AG04450 (cell line): ENCODE measurements at regions not wholly inside any gene's neighbourhood (a gene's known extent, or its start where the extent isn't known, plus 50 kb on each side); places are given as distances from the start of the nearest gene placed in this dataset. TPM values are rescaled to one million over a fixed set of nuclear protein-coding genes. Genes with fewer than 3 reads are reported as not detected.

Source experiments
- CTCF ChIA-PET: fragments of 300-600, 350-600 bp; formaldehyde crosslinking; extraction: SDS; loops from one replicate; lab custom pipeline; 2022; ENCODE audit warnings: antibody characterized with exemption, inconsistent platforms; lab: Charles Lee
- POLR2A ChIA-PET: fragments of 350-600 bp; formaldehyde crosslinking; extraction: SDS; loops from one replicate; lab custom pipeline; 2021; ENCODE audit warnings: antibody characterized with exemption, inconsistent platforms; lab: Yijun Ruan, JAX
- DNase-seq: peaks from one replicate; pipeline ENCODE4 v3.0.0-alpha.2; 2011; ENCODE audit warnings: low read depth, low spot score
- H3K27ac ChIP-seq: one replicate; pipeline ENCODE4 v1.5.1; 2012; ENCODE audit warnings: low read depth, low read length, control low read depth
- H3K27me3 ChIP-seq: one replicate; pipeline ENCODE4 v1.6.0; 2012; ENCODE audit warnings: low read length; ENCODE audit not compliant: control insufficient read depth, insufficient read depth
- H3K4me3 ChIP-seq: 2 replicates; pipeline ENCODE4 v1.5.1; 2011; ENCODE audit warnings: mild to moderate bottlenecking, low read depth, low read length, control low read depth
- H3K9me3 ChIP-seq: 2 replicates; pipeline ENCODE4 v1.5.1; 2012; ENCODE audit warnings: low read length; ENCODE audit not compliant: control insufficient read depth, insufficient read depth
- small RNA-seq: library from RNA; depleted of rRNA; stranded (forward); fragments of <200 nt; gene quantifications from one replicate; pipeline ENCODE3, GENCODE V24; 2012; ENCODE audit warnings: low read depth; ENCODE audit not compliant: insufficient read length
- TF ChIP-seq, protein P1 (sequence below): IDR thresholded peaks from 2 replicates; pipeline ENCODE4 v1.5.1; 2011; ENCODE audit warnings: low read depth, low read length, control low read depth, inconsistent platforms

DNA sequence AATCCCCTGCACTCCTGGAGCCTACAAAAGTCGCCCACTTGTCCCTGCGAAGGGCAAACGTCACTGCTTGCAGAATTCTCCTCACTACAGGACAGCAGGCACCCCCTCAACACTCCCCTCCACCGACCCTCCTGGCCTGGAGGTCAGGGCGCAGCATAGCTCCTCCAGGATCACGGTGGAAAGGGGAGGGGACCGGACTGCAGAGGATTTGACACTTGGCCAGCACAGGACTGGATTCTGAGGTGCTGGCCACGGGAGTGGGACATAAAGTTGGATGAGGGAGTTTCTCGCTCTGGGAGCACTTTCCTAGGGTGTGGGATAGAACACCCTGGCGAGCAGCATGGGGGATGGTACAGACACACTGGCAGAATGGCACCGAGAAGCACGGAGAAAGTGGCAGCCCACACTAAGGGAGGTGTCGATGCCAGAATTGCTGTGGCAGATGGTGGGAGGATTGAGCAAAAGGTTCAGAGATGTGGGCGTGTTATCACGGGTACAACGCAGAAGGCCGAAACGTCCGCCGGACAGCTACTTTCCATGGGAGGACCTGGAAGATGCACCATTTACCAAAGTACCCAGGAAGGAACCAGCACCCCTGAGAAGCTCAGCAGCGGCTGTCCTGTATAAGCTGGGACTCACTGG, 51.4 kb upstream of the DIO3 start:
- Histone ChIP-seq H3K4me3 (no peak overlapping the region), H3K27me3 (peaks cover 6% of the 10 kb centered on the region), H3K27ac (no peak overlapping the region), H3K9me3 (peaks cover 5% of the 10 kb centered on the region; the same call in 1 of the 2 replicates)
- POLR2A ChIA-PET = no interaction called here
- DNase-seq = no peak
- TF ChIP-seq, protein P1, sequence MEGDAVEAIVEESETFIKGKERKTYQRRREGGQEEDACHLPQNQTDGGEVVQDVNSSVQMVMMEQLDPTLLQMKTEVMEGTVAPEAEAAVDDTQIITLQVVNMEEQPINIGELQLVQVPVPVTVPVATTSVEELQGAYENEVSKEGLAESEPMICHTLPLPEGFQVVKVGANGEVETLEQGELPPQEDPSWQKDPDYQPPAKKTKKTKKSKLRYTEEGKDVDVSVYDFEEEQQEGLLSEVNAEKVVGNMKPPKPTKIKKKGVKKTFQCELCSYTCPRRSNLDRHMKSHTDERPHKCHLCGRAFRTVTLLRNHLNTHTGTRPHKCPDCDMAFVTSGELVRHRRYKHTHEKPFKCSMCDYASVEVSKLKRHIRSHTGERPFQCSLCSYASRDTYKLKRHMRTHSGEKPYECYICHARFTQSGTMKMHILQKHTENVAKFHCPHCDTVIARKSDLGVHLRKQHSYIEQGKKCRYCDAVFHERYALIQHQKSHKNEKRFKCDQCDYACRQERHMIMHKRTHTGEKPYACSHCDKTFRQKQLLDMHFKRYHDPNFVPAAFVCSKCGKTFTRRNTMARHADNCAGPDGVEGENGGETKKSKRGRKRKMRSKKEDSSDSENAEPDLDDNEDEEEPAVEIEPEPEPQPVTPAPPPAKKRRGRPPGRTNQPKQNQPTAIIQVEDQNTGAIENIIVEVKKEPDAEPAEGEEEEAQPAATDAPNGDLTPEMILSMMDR = no peak
- CTCF ChIA-PET = no interaction called here

DNA sequence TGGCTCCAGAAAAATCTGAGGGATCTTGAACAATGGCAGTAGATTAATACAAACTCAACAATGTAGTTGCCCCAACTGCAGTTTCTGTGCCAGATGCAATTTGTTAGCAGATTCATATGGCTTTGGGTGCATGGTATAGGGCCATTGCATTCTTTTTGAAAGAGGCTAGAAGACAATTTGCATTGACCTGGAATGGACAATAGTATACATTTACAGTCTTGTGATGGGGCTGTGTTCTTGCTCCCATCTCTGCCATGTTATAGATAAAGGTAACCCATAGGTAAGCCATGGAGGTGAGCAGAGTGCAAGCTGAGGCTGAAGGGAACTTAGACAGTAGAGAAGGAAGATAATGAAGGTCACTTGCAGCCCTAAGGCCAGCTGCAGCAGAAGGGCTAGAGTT, 50.1 kb upstream of the DIO3 start:
- no peak overlapping the region for H3K4me3 ChIP-seq
- no peak for DNase-seq
- peaks cover 4% of the 10 kb centered on the region for H3K27me3 ChIP-seq
- CTCF ChIA-PET = no interaction called here
- POLR2A ChIA-PET = no interaction called here
- H3K9me3 ChIP-seq = peaks cover 12% of the 10 kb centered on the region
- no peak overlapping the region for H3K27ac ChIP-seq
- TF ChIP-seq, protein P1 = no peak

Small RNA genes in the stretch of these regions (small RNA-seq; reads per million reads assigned to genes)
- gene MIR1185-1 = 122 reads per million, percentile 89 among the genes with 10 or more reads in this experiment
- gene MIR1185-2 = 22.1 reads per million, percentile 80 among the genes with 10 or more reads in this experiment
- gene MIR1193 = not detected
- 92.2 reads per million, percentile 88 among the genes with 10 or more reads in this experiment for gene MIR1197
- 153 reads per million, percentile 90 among the genes with 10 or more reads in this experiment for gene MIR134
- 12,175 reads per million, percentile 99 among the genes with 10 or more reads in this experiment for gene MIR154
- 999 reads per million, percentile 96 among the genes with 10 or more reads in this experiment for gene MIR299
- gene MIR300 = not detected
- gene MIR323A = 715 reads per million, percentile 95 among the genes with 10 or more reads in this experiment
- gene MIR323B = 231 reads per million, percentile 92 among the genes with 10 or more reads in this experiment
- gene MIR329-1 = 4.0 reads per million, percentile 38 among the genes with 10 or more reads in this experiment
- gene MIR329-2 = not detected
- gene MIR369 = 11,971 reads per million, percentile 99 among the genes with 10 or more reads in this experiment
- 854 reads per million, percentile 96 among the genes with 10 or more reads in this experiment for gene MIR377
- 1,501 reads per million, percentile 97 among the genes with 10 or more reads in this experiment for gene MIR379
- gene MIR380 = 551 reads per million, percentile 94 among the genes with 10 or more reads in this experiment
- gene MIR381 = 19,476 reads per million, percentile 99 among the genes with 10 or more reads in this experiment
- gene MIR409 = 548 reads per million, percentile 94 among the genes with 10 or more reads in this experiment
- gene MIR411 = 8,211 reads per million, percentile 99 among the genes with 10 or more reads in this experiment
- gene MIR412 = 30.1 reads per million, percentile 83 among the genes with 10 or more reads in this experiment
- 10.2 reads per million, percentile 71 among the genes with 10 or more reads in this experiment for gene MIR485
- 465 reads per million, percentile 94 among the genes with 10 or more reads in this experiment for gene MIR487A
- gene MIR487B = 488 reads per million, percentile 94 among the genes with 10 or more reads in this experiment
- gene MIR494 = 3,488 reads per million, percentile 98 among the genes with 10 or more reads in this experiment
- 645 reads per million, percentile 95 among the genes with 10 or more reads in this experiment for gene MIR495
- 63.7 reads per million, percentile 87 among the genes with 10 or more reads in this experiment for gene MIR496
- gene MIR539 = 489 reads per million, percentile 94 among the genes with 10 or more reads in this experiment
- gene MIR541 = 7.5 reads per million, percentile 64 among the genes with 10 or more reads in this experiment
- 1,189 reads per million, percentile 96 among the genes with 10 or more reads in this experiment for gene MIR543
- gene MIR544A = not detected
- gene MIR654 = 751 reads per million, percentile 95 among the genes with 10 or more reads in this experiment
- 168 reads per million, percentile 91 among the genes with 10 or more reads in this experiment for gene MIR655
- gene MIR656 = 40.3 reads per million, percentile 84 among the genes with 10 or more reads in this experiment
- gene MIR668 = 9.1 reads per million, percentile 69 among the genes with 10 or more reads in this experiment
- gene MIR758 = 340 reads per million, percentile 93 among the genes with 10 or more reads in this experiment
- 2,367 reads per million, percentile 97 among the genes with 10 or more reads in this experiment for gene MIR889
- not detected for gene RF00012
- not detected for gene RF00181
- 31.5 reads per million, percentile 83 among the genes with 10 or more reads in this experiment for gene SNORD114-10
- 23.9 reads per million, percentile 81 among the genes with 10 or more reads in this experiment for gene SNORD114-11
- gene SNORD114-12 = 732 reads per million, percentile 95 among the genes with 10 or more reads in this experiment
- gene SNORD114-13 = 4.6 reads per million, percentile 46 among the genes with 10 or more reads in this experiment
- 1.9 reads per million for gene SNORD114-14
- gene SNORD114-15 = 168 reads per million, percentile 91 among the genes with 10 or more reads in this experiment
- gene SNORD114-16 = not detected
- gene SNORD114-17 = 121 reads per million, percentile 89 among the genes with 10 or more reads in this experiment
- gene SNORD114-18 = not detected
- gene SNORD114-19 = not detected
- gene SNORD114-20 = 111 reads per million, percentile 89 among the genes with 10 or more reads in this experiment
- 254 reads per million, percentile 92 among the genes with 10 or more reads in this experiment for gene SNORD114-21
- gene SNORD114-22 = 683 reads per million, percentile 95 among the genes with 10 or more reads in this experiment
- 1.6 reads per million for gene SNORD114-23
- 228 reads per million, percentile 91 among the genes with 10 or more reads in this experiment for gene SNORD114-24
- gene SNORD114-25 = 23.1 reads per million, percentile 81 among the genes with 10 or more reads in this experiment
- gene SNORD114-26 = not detected
- not detected for gene SNORD114-27
- 1.1 reads per million for gene SNORD114-28
- gene SNORD114-29 = not detected
- gene SNORD114-30 = not detected
- gene SNORD114-31 = not detected
- not detected for gene SNORD114-5
- not detected for gene SNORD114-6
- gene SNORD114-7 = not detected
- gene SNORD114-9 = 661 reads per million, percentile 95 among the genes with 10 or more reads in this experiment
